ENCODE measurements at regions not wholly inside any gene's neighbourhood (a gene's known extent, or its start where the extent isn't known, plus 50 kb on each side); places are given as distances from the start of the nearest gene placed in this dataset.

DNA sequence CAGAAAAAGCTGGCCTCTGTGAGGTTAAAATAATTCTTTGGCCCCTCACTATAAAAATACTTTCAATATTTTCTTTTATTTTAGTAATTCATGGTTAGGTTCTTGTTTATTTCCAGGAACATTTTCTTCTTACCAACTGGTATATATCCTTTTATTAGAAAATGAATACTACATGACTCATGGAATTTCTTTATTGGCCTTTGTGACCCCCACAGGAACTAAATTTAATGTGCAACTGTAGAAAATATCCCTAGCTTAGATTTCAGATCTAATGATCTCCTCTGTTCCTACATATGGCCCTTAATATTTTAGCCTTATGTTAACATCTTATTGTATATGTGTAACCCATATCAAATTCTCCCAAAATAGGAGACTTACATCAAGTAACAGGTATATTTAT, 429.9 kb downstream of the NR2F1-AS1 start:
- Histone ChIP-seq H3K27ac (ENCODE audit: low read depth in 2 of 2, low read length in 2 of 2) (no peak overlapping the region), H3K9ac (ENCODE audit: low read length in 3 of 3) (no peak overlapping the region), H3K9me3 (ENCODE audit: control insufficient read depth in 2 of 3, insufficient read depth in 1 of 3, low read length in 3 of 3) (no peaks in the 10 kb centered on the region), H3K4me1 (ENCODE audit: control insufficient read depth in 2 of 3, insufficient read depth in 2 of 3, low read depth in 1 of 3, low read length in 3 of 3) (peaks cover 0 to 2% (median 0%) of the 10 kb centered on the region in 3 donors), H3K36me3 (ENCODE audit: control insufficient read depth in 2 of 3, insufficient read depth in 3 of 3, low read length in 3 of 3) (no peaks in the 10 kb centered on the region), H3K27me3 (ENCODE audit: control insufficient read depth, insufficient read depth, low read length) (no peaks in the 10 kb centered on the region), H3K4me3 (ENCODE audit: low read length in 3 of 3) (no peak overlapping the region)
- no peak for DNase-seq
- no peak for TF ChIP-seq CTCF (IDR thresholded peaks at IDR 0.05; ENCODE audit: borderline replicate concordance, extremely low read depth, insufficient read depth)
- intact Hi-C loops (cut with DNase I), result no loop called here
- FAIRE-seq, result no peak

DNA sequence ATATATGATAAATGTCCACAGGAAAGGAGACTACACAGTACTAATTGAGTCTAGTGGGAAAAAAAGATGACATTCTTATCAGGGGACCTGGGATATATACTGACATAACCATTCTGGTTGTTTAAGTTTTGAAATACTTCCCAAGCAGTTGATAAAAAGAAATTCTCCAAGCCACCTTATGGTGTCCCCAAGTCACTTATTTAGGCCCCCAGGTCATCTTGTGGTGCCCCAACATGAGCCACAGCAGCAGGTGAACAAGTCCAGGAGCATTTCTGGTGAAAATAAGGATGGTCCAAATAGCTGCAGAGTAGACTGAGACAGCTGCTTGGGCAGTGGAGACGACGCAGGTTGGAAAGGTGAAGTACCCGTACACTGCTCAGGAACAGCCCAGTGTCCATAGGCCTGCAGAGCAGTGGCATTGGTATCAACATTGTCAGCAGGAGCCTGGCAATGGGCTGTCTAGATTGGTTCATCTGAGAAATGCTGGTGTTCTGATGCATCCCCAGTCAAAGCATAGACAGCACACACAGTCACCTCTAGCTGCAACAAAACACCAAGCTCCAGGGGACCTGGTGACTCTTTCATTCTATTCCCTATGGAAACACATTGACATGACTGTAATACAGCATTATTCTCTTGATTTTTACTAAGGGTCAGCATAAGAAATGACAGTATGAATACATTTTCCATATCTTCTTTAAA, 430.6 kb downstream of the NR2F1-AS1 start:
- intact Hi-C loops (cut with DNase I), result no loop called here
- H3K4me1 ChIP-seq (ENCODE audit: control insufficient read depth in 2 of 3, insufficient read depth in 2 of 3, low read depth in 1 of 3, low read length in 3 of 3), result peaks cover 0 to 2% (median 0%) of the 10 kb centered on the region in 3 donors
- DNase-seq (no peak), FAIRE-seq (no peak)
- no peaks in the 10 kb centered on the region for H3K27me3 ChIP-seq (ENCODE audit: control insufficient read depth, insufficient read depth, low read length)
- H3K4me3 ChIP-seq (ENCODE audit: low read length in 3 of 3), result no peak overlapping the region
- no peak overlapping the region for H3K9ac ChIP-seq (ENCODE audit: low read length in 3 of 3)
- H3K36me3 ChIP-seq (ENCODE audit: control insufficient read depth in 2 of 3, insufficient read depth in 3 of 3, low read length in 3 of 3), result no peaks in the 10 kb centered on the region
- no peak overlapping the region for H3K27ac ChIP-seq (ENCODE audit: low read depth in 2 of 2, low read length in 2 of 2)
- TF ChIP-seq CTCF (IDR thresholded peaks at IDR 0.05; ENCODE audit: borderline replicate concordance, extremely low read depth, insufficient read depth), result no peak
- H3K9me3 ChIP-seq (ENCODE audit: control insufficient read depth in 2 of 3, insufficient read depth in 1 of 3, low read length in 3 of 3), result no peaks in the 10 kb centered on the region

GRCh38 chr5:93145767-93146166, 435.3 kb downstream of the NR2F1-AS1 start:
- Histone ChIP-seq H3K27ac (ENCODE audit: low read depth in 2 of 2, low read length in 2 of 2) (no peak overlapping the region), H3K4me1 (ENCODE audit: control insufficient read depth in 2 of 3, insufficient read depth in 2 of 3, low read depth in 1 of 3, low read length in 3 of 3) (peaks cover 0 to 2% (median 0%) of the 10 kb centered on the region in 3 donors), H3K27me3 (ENCODE audit: control insufficient read depth, insufficient read depth, low read length) (no peaks in the 10 kb centered on the region), H3K36me3 (ENCODE audit: control insufficient read depth in 2 of 3, insufficient read depth in 3 of 3, low read length in 3 of 3) (no peaks in the 10 kb centered on the region), H3K9me3 (ENCODE audit: control insufficient read depth in 2 of 3, insufficient read depth in 1 of 3, low read length in 3 of 3) (no peaks in the 10 kb centered on the region), H3K9ac (ENCODE audit: low read length in 3 of 3) (no peak overlapping the region), H3K4me3 (ENCODE audit: low read length in 3 of 3) (no peak overlapping the region)
- DNase-seq, result no peak
- intact Hi-C loops (cut with DNase I), result no loop called here
- no peak for TF ChIP-seq CTCF (IDR thresholded peaks at IDR 0.05; ENCODE audit: borderline replicate concordance, extremely low read depth, insufficient read depth)
- no peak for FAIRE-seq

GRCh38 chr5:93145019-93145418, 436.0 kb downstream of the NR2F1-AS1 start:
- H3K27ac ChIP-seq (ENCODE audit: low read depth in 2 of 2, low read length in 2 of 2), result no peak overlapping the region
- no peak for TF ChIP-seq CTCF (IDR thresholded peaks at IDR 0.05; ENCODE audit: borderline replicate concordance, extremely low read depth, insufficient read depth)
- intact Hi-C loops (cut with DNase I), result no loop called here
- H3K4me1 ChIP-seq (ENCODE audit: control insufficient read depth in 2 of 3, insufficient read depth in 2 of 3, low read depth in 1 of 3, low read length in 3 of 3), result no peaks in the 10 kb centered on the region
- FAIRE-seq, result no peak
- DNase-seq, result no peak
- H3K9me3 ChIP-seq (ENCODE audit: control insufficient read depth in 2 of 3, insufficient read depth in 1 of 3, low read length in 3 of 3), result no peaks in the 10 kb centered on the region
- no peak overlapping the region for H3K9ac ChIP-seq (ENCODE audit: low read length in 3 of 3)
- H3K4me3 ChIP-seq (ENCODE audit: low read length in 3 of 3), result no peak overlapping the region
- H3K36me3 ChIP-seq (ENCODE audit: control insufficient read depth in 2 of 3, insufficient read depth in 3 of 3, low read length in 3 of 3), result no peaks in the 10 kb centered on the region
- H3K27me3 ChIP-seq (ENCODE audit: control insufficient read depth, insufficient read depth, low read length), result no peaks in the 10 kb centered on the region
